ENCODE measurements at regions not wholly inside any gene's neighbourhood (a gene's known extent, or its start where the extent isn't known, plus 50 kb on each side); places are given as distances from the start of the nearest gene placed in this dataset.

- Mint-ChIP-seq H3K4me1 (peaks cover 3% of the 10 kb centered on the region), H3K36me3 (ENCODE audit: low read depth) (no peaks in the 10 kb centered on the region), H3K27ac (no peak overlapping the region), H3K27me3 (ENCODE audit: insufficient read depth) (peaks cover 34% of the 10 kb centered on the region), H3K9me3 (peaks cover 4% of the 10 kb centered on the region), H3K4me3 (no peak overlapping the region)
- peak; percentile 50 for TF ChIP-seq CTCF (conservative IDR thresholded peaks at IDR 0.05)
- Histone ChIP-seq H3K4me3 (ENCODE audit: low read length) (no peak overlapping the region), H3K9ac (ENCODE audit: extremely low read depth, low read length, poor library complexity, severe bottlenecking) (no peak overlapping the region), H3K9me3 (ENCODE audit: control insufficient read depth, low read length) (no peaks in the 10 kb centered on the region), H3K27me3 (ENCODE audit: control insufficient read depth, insufficient read depth, low read length, poor library complexity, severe bottlenecking) (no peaks in the 10 kb centered on the region), H3K27ac (ENCODE audit: low read depth, low read length) (no peak overlapping the region), H3K4me1 (ENCODE audit: control insufficient read depth, insufficient read depth, low read length) (no peaks in the 10 kb centered on the region), H3K36me3 (ENCODE audit: control insufficient read depth, insufficient read depth, low read length) (no peaks in the 10 kb centered on the region)
- DNase-seq: no peak
- 83 to 84% methylated on average over 5 to 6 of the region's 6 CpGs for WGBS, 2 experiments (ENCODE audit: insufficient coverage in 1 of 2, insufficient read length in 1 of 2)
Measured at GRCh38 chr3:72232777-72233176, 447.8 kb upstream of the PROK2 start.

GRCh38 chr3:72232331-72232730, 447.4 kb upstream of the PROK2 start:
- no peak for DNase-seq
- Histone ChIP-seq H3K27ac (ENCODE audit: low read depth, low read length) (no peak overlapping the region), H3K9me3 (ENCODE audit: control insufficient read depth, low read length) (no peaks in the 10 kb centered on the region), H3K27me3 (ENCODE audit: control insufficient read depth, insufficient read depth, low read length, poor library complexity, severe bottlenecking) (no peaks in the 10 kb centered on the region), H3K9ac (ENCODE audit: extremely low read depth, low read length, poor library complexity, severe bottlenecking) (no peak overlapping the region), H3K36me3 (ENCODE audit: control insufficient read depth, insufficient read depth, low read length) (no peaks in the 10 kb centered on the region), H3K4me1 (ENCODE audit: control insufficient read depth, insufficient read depth, low read length) (no peaks in the 10 kb centered on the region), H3K4me3 (ENCODE audit: low read length) (no peak overlapping the region)
- WGBS, 2 experiments (ENCODE audit: insufficient coverage in 1 of 2, insufficient read length in 1 of 2): 92 to 98% methylated on average over 2 to 4 of the region's 4 CpGs
- peaks cover 34% of the 10 kb centered on the region for H3K27me3 Mint-ChIP-seq (ENCODE audit: insufficient read depth)
- no peak overlapping the region for H3K4me3 Mint-ChIP-seq
- TF ChIP-seq CTCF (conservative IDR thresholded peaks at IDR 0.05): no peak
- no peaks in the 10 kb centered on the region for H3K36me3 Mint-ChIP-seq (ENCODE audit: low read depth)
- peaks cover 4% of the 10 kb centered on the region for H3K9me3 Mint-ChIP-seq
- H3K27ac Mint-ChIP-seq: no peak overlapping the region
- H3K4me1 Mint-ChIP-seq: peaks cover 3% of the 10 kb centered on the region

- H3K9ac ChIP-seq (ENCODE audit: extremely low read depth, low read length, poor library complexity, severe bottlenecking): no peak overlapping the region
- H3K4me3 ChIP-seq (ENCODE audit: low read length): no peak overlapping the region
- H3K4me1 ChIP-seq (ENCODE audit: control insufficient read depth, insufficient read depth, low read length): no peaks in the 10 kb centered on the region
- no peak for DNase-seq
- Mint-ChIP-seq H3K27me3 (ENCODE audit: insufficient read depth) (peaks cover 36% of the 10 kb centered on the region), H3K9me3 (peaks cover 4% of the 10 kb centered on the region), H3K27ac (no peak overlapping the region), H3K4me3 (no peak overlapping the region), H3K4me1 (no peaks in the 10 kb centered on the region), H3K36me3 (ENCODE audit: low read depth) (no peaks in the 10 kb centered on the region)
- H3K27me3 ChIP-seq (ENCODE audit: control insufficient read depth, insufficient read depth, low read length, poor library complexity, severe bottlenecking): no peaks in the 10 kb centered on the region
- WGBS, 2 experiments (ENCODE audit: insufficient coverage in 1 of 2, insufficient read length in 1 of 2): 83 to 87% methylated on average over 9 to 10 of the region's 10 CpGs
- no peak for TF ChIP-seq CTCF (conservative IDR thresholded peaks at IDR 0.05)
- H3K9me3 ChIP-seq (ENCODE audit: control insufficient read depth, low read length): no peaks in the 10 kb centered on the region
- no peak overlapping the region for H3K27ac ChIP-seq (ENCODE audit: low read depth, low read length)
- no peaks in the 10 kb centered on the region for H3K36me3 ChIP-seq (ENCODE audit: control insufficient read depth, insufficient read depth, low read length)
Measured at GRCh38 chr3:72231439-72232196, 446.7 kb upstream of the PROK2 start.
